ENCODE measurements at regions not wholly inside any gene's neighbourhood (a gene's known extent, or its start where the extent isn't known, plus 50 kb on each side); places are given as distances from the start of the nearest gene placed in this dataset.

DNA sequence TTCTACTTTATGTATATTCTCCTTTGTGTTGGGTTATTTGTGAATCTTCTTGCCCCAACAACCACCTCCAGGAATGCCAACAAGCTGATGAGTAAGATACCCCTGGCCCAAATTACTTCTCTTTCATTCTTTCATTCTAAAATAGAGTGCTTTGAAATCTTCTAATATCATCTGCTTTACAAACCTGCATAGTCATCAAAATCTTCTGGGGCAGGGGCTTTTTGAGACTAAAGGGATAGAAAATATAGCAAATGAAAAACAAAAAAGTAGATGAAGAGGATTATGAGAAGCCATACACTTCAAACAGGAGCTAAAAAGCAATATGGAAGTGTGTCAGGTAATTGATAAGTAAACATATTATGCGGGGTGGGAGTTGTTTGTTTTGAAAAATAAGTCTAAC lies 150.7 kb upstream of the SOX4 start:
- no peak for DNase-seq (ENCODE audit: low spot score)
- no peak overlapping the region for H3K27ac ChIP-seq
- TF ChIP-seq, protein P1, sequence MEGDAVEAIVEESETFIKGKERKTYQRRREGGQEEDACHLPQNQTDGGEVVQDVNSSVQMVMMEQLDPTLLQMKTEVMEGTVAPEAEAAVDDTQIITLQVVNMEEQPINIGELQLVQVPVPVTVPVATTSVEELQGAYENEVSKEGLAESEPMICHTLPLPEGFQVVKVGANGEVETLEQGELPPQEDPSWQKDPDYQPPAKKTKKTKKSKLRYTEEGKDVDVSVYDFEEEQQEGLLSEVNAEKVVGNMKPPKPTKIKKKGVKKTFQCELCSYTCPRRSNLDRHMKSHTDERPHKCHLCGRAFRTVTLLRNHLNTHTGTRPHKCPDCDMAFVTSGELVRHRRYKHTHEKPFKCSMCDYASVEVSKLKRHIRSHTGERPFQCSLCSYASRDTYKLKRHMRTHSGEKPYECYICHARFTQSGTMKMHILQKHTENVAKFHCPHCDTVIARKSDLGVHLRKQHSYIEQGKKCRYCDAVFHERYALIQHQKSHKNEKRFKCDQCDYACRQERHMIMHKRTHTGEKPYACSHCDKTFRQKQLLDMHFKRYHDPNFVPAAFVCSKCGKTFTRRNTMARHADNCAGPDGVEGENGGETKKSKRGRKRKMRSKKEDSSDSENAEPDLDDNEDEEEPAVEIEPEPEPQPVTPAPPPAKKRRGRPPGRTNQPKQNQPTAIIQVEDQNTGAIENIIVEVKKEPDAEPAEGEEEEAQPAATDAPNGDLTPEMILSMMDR (IDR thresholded peaks at IDR 0.05): no peak
- no peak overlapping the region for H3K4me3 ChIP-seq

GRCh38 chr6:21444711-21445260 lies 148.8 kb upstream of the SOX4 start:
- DNase-seq (ENCODE audit: low spot score): no peak
- TF ChIP-seq, protein P1 (IDR thresholded peaks at IDR 0.05): no peak
- Histone ChIP-seq H3K4me3 (no peak overlapping the region), H3K27ac (no peak overlapping the region)

DNA sequence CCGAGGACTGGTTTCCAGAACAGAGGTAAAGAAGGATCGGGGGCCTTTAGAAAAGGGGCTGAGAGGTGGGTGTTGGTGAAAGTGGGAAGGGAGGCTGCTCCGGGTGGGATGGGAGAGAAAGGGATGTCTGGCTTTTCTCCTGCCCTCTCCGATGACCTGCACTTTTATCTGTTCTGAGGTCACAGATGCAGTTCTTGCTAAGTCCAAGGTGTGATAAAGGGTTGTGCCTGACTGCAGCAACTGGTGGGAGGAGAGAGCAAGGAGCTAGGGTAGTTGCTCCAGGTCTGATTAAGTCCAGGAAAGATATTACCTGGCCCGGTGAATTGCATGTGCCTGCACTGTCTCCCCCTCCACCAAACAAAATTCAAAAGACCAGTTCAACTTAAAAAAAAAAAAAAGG lies 145.6 kb upstream of the SOX4 start:
- no peak for DNase-seq (ENCODE audit: low spot score)
- H3K4me3 ChIP-seq: no peak overlapping the region
- TF ChIP-seq, protein P1 (IDR thresholded peaks at IDR 0.05): no peak
- no peak overlapping the region for H3K27ac ChIP-seq

GRCh38 chr6:21448485-21449109 lies 145.0 kb upstream of the SOX4 start:
- no peak for DNase-seq (ENCODE audit: low spot score)
- H3K4me3 ChIP-seq: no peak overlapping the region
- H3K27ac ChIP-seq: no peak overlapping the region
- TF ChIP-seq, protein P1 (IDR thresholded peaks at IDR 0.05): no peak

- Histone ChIP-seq H3K27ac (no peak overlapping the region), H3K4me3 (no peak overlapping the region)
- TF ChIP-seq, protein P1 (IDR thresholded peaks at IDR 0.05): no peak
- DNase-seq (ENCODE audit: low spot score): no peak
Observed at GRCh38 chr6:21450149-21450548, 143.4 kb upstream of the SOX4 start.

GRCh38 chr6:21450628-21451027 lies 142.9 kb upstream of the SOX4 start:
- H3K27ac ChIP-seq: no peak overlapping the region
- DNase-seq (ENCODE audit: low spot score): no peak

More at GRCh38 chr6:21450628-21451027, 142.9 kb upstream of the SOX4 start:
- no peak overlapping the region for H3K4me3 ChIP-seq
- TF ChIP-seq, protein P1 (IDR thresholded peaks at IDR 0.05): no peak

Measured in coronary artery (tissue), 2 donors.